ENCODE measurements at regions not wholly inside any gene's neighbourhood (a gene's known extent, or its start where the extent isn't known, plus 50 kb on each side); places are given as distances from the start of the nearest gene placed in this dataset.

GRCh38 chr3:107128946-107129345 is 248.3 kb upstream of the CCDC54 start:
- H3K4me3 ChIP-seq = no peak overlapping the region
- ATAC-seq (no peak), DNase-seq (no peak)
- H3K27me3 ChIP-seq (ENCODE audit: low read depth) = no peaks in the 10 kb centered on the region
- no peak for TF ChIP-seq CTCF (IDR thresholded peaks at IDR 0.05)
- intact Hi-C loops (cut with DNase I) = no loop called here
- no peaks in the 10 kb centered on the region for H3K9me3 ChIP-seq
- no peaks in the 10 kb centered on the region for H3K4me1 ChIP-seq
- no peaks in the 10 kb centered on the region for H3K36me3 ChIP-seq
- no peak overlapping the region for H3K27ac ChIP-seq

- DNase-seq (no peak), ATAC-seq (peak; percentile 11 to 47)
- Histone ChIP-seq H3K36me3 (no peaks in the 10 kb centered on the region), H3K27ac (no peak overlapping the region), H3K27me3 (ENCODE audit: low read depth) (no peaks in the 10 kb centered on the region), H3K9me3 (no peaks in the 10 kb centered on the region), H3K4me1 (no peaks in the 10 kb centered on the region), H3K4me3 (no peak overlapping the region)
- no peak for TF ChIP-seq CTCF (IDR thresholded peaks at IDR 0.05)
- intact Hi-C loops (cut with DNase I) = no loop called here
Observed at GRCh38 chr3:107130089-107130700, 247.0 kb upstream of the CCDC54 start.

- no peak for ATAC-seq
- Histone ChIP-seq H3K9me3 (no peaks in the 10 kb centered on the region), H3K27ac (no peak overlapping the region), H3K36me3 (no peaks in the 10 kb centered on the region), H3K4me3 (no peak overlapping the region), H3K4me1 (no peaks in the 10 kb centered on the region), H3K27me3 (ENCODE audit: low read depth) (no peaks in the 10 kb centered on the region)
- DNase-seq = no peak
- no peak for TF ChIP-seq CTCF (IDR thresholded peaks at IDR 0.05)
- intact Hi-C loops (cut with DNase I) = no loop called here
Observed at GRCh38 chr3:107132674-107133073, 244.6 kb upstream of the CCDC54 start.

GRCh38 chr3:107133891-107134290 is 243.3 kb upstream of the CCDC54 start:
- DNase-seq = no peak
- no peaks in the 10 kb centered on the region for H3K36me3 ChIP-seq
- no peak for ATAC-seq
- no peaks in the 10 kb centered on the region for H3K9me3 ChIP-seq
- no peak overlapping the region for H3K27ac ChIP-seq
- intact Hi-C loops (cut with DNase I) = no loop called here
- no peak for TF ChIP-seq CTCF (IDR thresholded peaks at IDR 0.05)
- no peak overlapping the region for H3K4me3 ChIP-seq
- no peaks in the 10 kb centered on the region for H3K4me1 ChIP-seq
- H3K27me3 ChIP-seq (ENCODE audit: low read depth) = no peaks in the 10 kb centered on the region

- no peak for ATAC-seq
- no peak for TF ChIP-seq CTCF (IDR thresholded peaks at IDR 0.05)
- intact Hi-C loops (cut with DNase I) = no loop called here
Observed at GRCh38 chr3:107142171-107142570, 235.1 kb upstream of the CCDC54 start.

More at GRCh38 chr3:107142171-107142570, 235.1 kb upstream of the CCDC54 start:
- no peak overlapping the region for H3K27ac ChIP-seq
- H3K27me3 ChIP-seq (ENCODE audit: low read depth) = no peaks in the 10 kb centered on the region
- H3K36me3 ChIP-seq = no peaks in the 10 kb centered on the region
- no peaks in the 10 kb centered on the region for H3K4me1 ChIP-seq
- no peak overlapping the region for H3K4me3 ChIP-seq
- no peak for DNase-seq
- H3K9me3 ChIP-seq = no peaks in the 10 kb centered on the region

Data from lower lobe of right lung (tissue), 2 donors.